Brain microvascular endothelial cell (primary cell): ENCODE measurements at regions not wholly inside any gene's neighbourhood (a gene's known extent, or its start where the extent isn't known, plus 50 kb on each side); places are given as distances from the start of the nearest gene placed in this dataset.

Source experiments
- DNase-seq: peaks from one replicate; pipeline ENCODE4 v3.0.0-alpha.2; 2020
- H3K27ac ChIP-seq: fragments of 250-450 bp; sonication (Bioruptor Pico); 2 replicates; pipeline ENCODE4 v1.5.1; 2020; ENCODE audit warnings: mild to moderate bottlenecking, moderate library complexity
- H3K27me3 ChIP-seq: fragments of 250-450 bp; sonication (Bioruptor Pico); replicated peaks from 2 replicates; pipeline ENCODE4 v1.5.1; 2020; ENCODE audit warnings: mild to moderate bottlenecking
- H3K36me3 ChIP-seq: fragments of 250-450 bp; sonication (Bioruptor Pico); replicated peaks from 2 replicates; pipeline ENCODE4 v1.5.1; 2020; ENCODE audit warnings: mild to moderate bottlenecking
- H3K4me3 ChIP-seq: 2 replicates; pipeline ENCODE4 v1.5.1; 2011; ENCODE audit warnings: low read depth, mild to moderate bottlenecking, control low read depth, low read length, moderate library complexity
- CTCF ChIP-seq: IDR thresholded peaks from 2 replicates; pipeline ENCODE4 v1.5.1; 2011; ENCODE audit warnings: low read depth, mild to moderate bottlenecking, moderate library complexity, low read length, control low read depth, inconsistent platforms; ENCODE audit errors: missing control alignments
- in situ Hi-C: cut with HindIII; loops from 2 replicates; pipeline ENCODE4 v1.10.0; 2017; ENCODE audit warnings: low sequenced_read_pairs, low pct_ligation_motif_present

- Histone ChIP-seq H3K4me3 (no peak overlapping the region), H3K27ac (no peak overlapping the region), H3K27me3 (no peaks in the 10 kb centered on the region), H3K36me3 (no peaks in the 10 kb centered on the region)
- DNase-seq: no peak
- in situ Hi-C loops: no loop called here
- no peak for TF ChIP-seq CTCF
Observed at GRCh38 chr21:25420831-25421230, 186.4 kb downstream of the MRPL39 start.

GRCh38 chr21:25416669-25417068, 190.6 kb downstream of the MRPL39 start:
- in situ Hi-C loops: no loop called here
- Histone ChIP-seq H3K36me3 (no peaks in the 10 kb centered on the region), H3K4me3 (no peak overlapping the region), H3K27ac (no peak overlapping the region), H3K27me3 (no peaks in the 10 kb centered on the region)
- no peak for TF ChIP-seq CTCF
- no peak for DNase-seq

GRCh38 chr21:25412100-25412499, 195.2 kb downstream of the MRPL39 start:
- TF ChIP-seq CTCF: no peak
- H3K27me3 ChIP-seq: no peaks in the 10 kb centered on the region
- DNase-seq: no peak
- H3K27ac ChIP-seq: no peak overlapping the region
- in situ Hi-C loops: no loop called here
- no peaks in the 10 kb centered on the region for H3K36me3 ChIP-seq
- H3K4me3 ChIP-seq: no peak overlapping the region

GRCh38 chr21:25409978-25410377, 197.3 kb downstream of the MRPL39 start:
- DNase-seq: no peak
- Histone ChIP-seq H3K27ac (no peak overlapping the region), H3K4me3 (no peak overlapping the region), H3K36me3 (no peaks in the 10 kb centered on the region), H3K27me3 (no peaks in the 10 kb centered on the region)
- in situ Hi-C loops: no loop called here
- no peak for TF ChIP-seq CTCF

GRCh38 chr21:25408666-25409065, 198.6 kb downstream of the MRPL39 start:
- TF ChIP-seq CTCF: no peak
- in situ Hi-C loops: no loop called here

GRCh38 chr21:25406887-25407579, 200.2 kb downstream of the MRPL39 start:
- no peak for DNase-seq
- Histone ChIP-seq H3K27me3 (no peaks in the 10 kb centered on the region), H3K36me3 (no peaks in the 10 kb centered on the region), H3K4me3 (no peak overlapping the region), H3K27ac (no peak overlapping the region)
- no peak for TF ChIP-seq CTCF
- in situ Hi-C loops: no loop called here

More at GRCh38 chr21:25408666-25409065, 198.6 kb downstream of the MRPL39 start:
- no peak for DNase-seq
- H3K4me3 ChIP-seq: no peak overlapping the region
- no peaks in the 10 kb centered on the region for H3K36me3 ChIP-seq
- no peak overlapping the region for H3K27ac ChIP-seq
- H3K27me3 ChIP-seq: no peaks in the 10 kb centered on the region
